ENCODE measurements at regions not wholly inside any gene's neighbourhood (a gene's known extent, or its start where the extent isn't known, plus 50 kb on each side); places are given as distances from the start of the nearest gene placed in this dataset.

GRCh38 chr13:80658705-80659104 is 317.8 kb upstream of the SPRY2 start:
- TF ChIP-seq CTCF (IDR thresholded peaks at IDR 0.05) (no peak), EZH2 (IDR thresholded peaks at IDR 0.05; ENCODE audit: borderline replicate concordance, insufficient read depth, low read depth, low read length, poor library complexity, severe bottlenecking) (no peak)
